PC-3 (cell line): ENCODE measurements at regions not wholly inside any gene's neighbourhood (a gene's known extent, or its start where the extent isn't known, plus 50 kb on each side); places are given as distances from the start of the nearest gene placed in this dataset.

Experiments
- ATAC-seq: fragments of 200-7000 bp; cut with Tn5 transposase; 2 replicates; pipeline ENCODE4 v1.9.1; 2020; ENCODE audit warnings: mild to moderate bottlenecking, moderate library complexity
- BruUV-seq: library from RNA; stranded (reverse); fragments of 400-500 nt; replicated peaks from 2 replicates; lab custom pipeline; 2021; lab: Mats Ljungman, UMichigan
- CTCF ChIA-PET: fragments of 300-600 bp; sonication (Branson Sonifier 250); formaldehyde crosslinking; loops from one replicate; lab custom pipeline; 2022; ENCODE audit warnings: antibody characterized with exemption; lab: Charles Lee
- POLR2A ChIA-PET: fragments of 300-600 bp; sonication (Branson Sonifier 250); formaldehyde crosslinking; loops from one replicate; lab custom pipeline; 2022; ENCODE audit warnings: antibody characterized with exemption; ENCODE audit not compliant: unreplicated experiment; lab: Charles Lee
- DNase-seq: peaks from one replicate; pipeline ENCODE4 v3.0.0-alpha.2; 2015
- H2AFZ ChIP-seq: fragments of 300-600 bp; sonication (generic); 2 replicates; pipeline ENCODE4 v1.6.0; 2016; ENCODE audit warnings: antibody characterized with exemption, low read length
- H3F3A ChIP-seq: fragments of 300-600 bp; sonication (generic); one replicate; pipeline ENCODE4 v1.6.0; 2017; ENCODE audit warnings: antibody characterized with exemption, low read length, control low read depth, mild to moderate bottlenecking; ENCODE audit not compliant: unreplicated experiment
- H3K27ac ChIP-seq: fragments of 300-600 bp; sonication (generic); 2 replicates; pipeline ENCODE4 v1.5.1; 2016; ENCODE audit warnings: mild to moderate bottlenecking, low read length
- H3K27me3 ChIP-seq: fragments of 300-600 bp; sonication (generic); 2 replicates; pipeline ENCODE4 v1.6.1; 2016; ENCODE audit warnings: low read length, mixed read lengths
- H3K36me3 ChIP-seq: fragments of 300-600 bp; sonication (generic); 2 replicates; pipeline ENCODE4 v1.6.1; 2016; ENCODE audit warnings: low read depth, mixed run types, low read length, mixed read lengths
- H3K4me1 ChIP-seq: fragments of 300-600 bp; sonication (generic); 2 replicates; pipeline ENCODE4 v1.5.1; 2016; ENCODE audit warnings: low read length; ENCODE audit not compliant: insufficient read depth
- H3K4me2 ChIP-seq: fragments of 300-600 bp; sonication (generic); 2 replicates; pipeline ENCODE4 v1.6.0; 2016; ENCODE audit warnings: low read length
- H3K4me3 ChIP-seq: fragments of 300-600 bp; sonication (generic); 2 replicates; pipeline ENCODE4 v1.5.1; 2016; ENCODE audit warnings: mild to moderate bottlenecking, low read length, mixed read lengths
- H3K79me2 ChIP-seq: fragments of 300-600 bp; sonication (generic); 2 replicates; pipeline ENCODE4 v1.6.1; 2017; ENCODE audit warnings: low read length, mixed read lengths
- H3K9ac ChIP-seq: fragments of 300-600 bp; sonication (generic); 2 replicates; pipeline ENCODE4 v1.6.0; 2016; ENCODE audit warnings: mild to moderate bottlenecking, low read length
- H3K9me2 ChIP-seq: fragments of 300-600 bp; sonication (generic); replicated peaks from 2 replicates; pipeline ENCODE4 v1.6.1; 2016; ENCODE audit warnings: mixed run types, low read length, mixed read lengths
- H3K9me3 ChIP-seq: fragments of 300-600 bp; sonication (generic); 2 replicates; pipeline ENCODE4 v1.6.1; 2016; ENCODE audit warnings: low read length, mixed read lengths
- H4K20me1 ChIP-seq: fragments of 300-600 bp; sonication (generic); 2 replicates; pipeline ENCODE4 v1.6.1; 2016; ENCODE audit warnings: low read length, mixed read lengths
- EZH2 ChIP-seq: fragments of 300-600 bp; sonication (generic); IDR thresholded peaks from one replicate; pipeline ENCODE4 v1.6.1; 2017; ENCODE audit warnings: antibody characterized with exemption, mild to moderate bottlenecking, low read length; ENCODE audit not compliant: unreplicated experiment
- EZH2phosphoT487 ChIP-seq: fragments of 300-600 bp; sonication (generic); IDR thresholded peaks from 2 replicates; pipeline ENCODE4 v1.6.1; 2018; ENCODE audit warnings: mild to moderate bottlenecking, antibody characterized with exemption, low read length, borderline replicate concordance
- intact Hi-C: fragments of 100-400 bp; cut with micrococcal nuclease; formaldehyde crosslinking; loops from 2 replicates; pipeline ENCODE4 v1.9.0; 2023
- TF ChIP-seq, protein P1 (sequence below): fragments of 300-600 bp; sonication (generic); conservative IDR thresholded peaks from 2 replicates; pipeline ENCODE4 v1.5.1; 2017; ENCODE audit warnings: antibody characterized with exemption, low read depth, mild to moderate bottlenecking, low read length

DNA sequence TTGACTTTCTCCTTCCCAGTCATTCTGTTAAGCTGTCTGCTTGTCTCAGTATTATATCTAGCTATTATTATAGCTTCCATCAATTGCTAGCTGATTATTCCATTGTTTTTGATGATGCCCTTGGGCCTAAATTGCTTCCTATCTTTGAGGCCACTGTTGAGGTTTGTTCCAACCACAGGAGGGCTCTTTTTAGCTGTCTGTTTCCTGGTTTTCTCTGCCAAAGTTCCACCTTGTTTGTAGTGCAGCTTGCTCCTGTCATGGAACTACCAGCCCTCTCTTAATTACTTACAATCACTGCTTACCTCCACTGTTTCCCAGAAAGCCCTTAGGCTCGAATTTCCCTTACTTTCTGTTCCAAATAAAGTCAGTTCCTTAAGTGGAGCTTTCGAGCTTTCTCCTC is 118.7 kb upstream of the SEC61G start:
- Histone ChIP-seq H2AFZ (no peak overlapping the region), H3K9ac (no peak overlapping the region), H3K36me3 (no peaks in the 10 kb centered on the region), H3K9me3 (no peaks in the 10 kb centered on the region), H3K4me3 (no peak overlapping the region), H3K4me1 (peaks cover 30% of the 10 kb centered on the region), H3K79me2 (no peaks in the 10 kb centered on the region), H3K9me2 (no peaks in the 10 kb centered on the region), H3K27ac (no peak overlapping the region), H3F3A (no peaks in the 10 kb centered on the region), H4K20me1 (no peaks in the 10 kb centered on the region), H3K27me3 (no peaks in the 10 kb centered on the region), H3K4me2 (no peak overlapping the region)
- no TSS peak for BruUV-seq
- intact Hi-C loops: loop anchor here (2.0 to 5.0 kb wide), 4 partner anchors 85 to 377 kb away; no protein-coding TSS in a partner anchor
- ATAC-seq (peak; percentile 35), DNase-seq (peak; percentile 54)
- CTCF ChIA-PET: interaction anchor here (0.6 to 1.5 kb wide), 5 partner anchors 162 to 377 kb away, joined by 3 to 11 read pairs (median 3); no protein-coding TSS in a partner anchor
- POLR2A ChIA-PET: no interaction called here
- no peak for TF ChIP-seq EZH2
- TF ChIP-seq, protein P1, sequence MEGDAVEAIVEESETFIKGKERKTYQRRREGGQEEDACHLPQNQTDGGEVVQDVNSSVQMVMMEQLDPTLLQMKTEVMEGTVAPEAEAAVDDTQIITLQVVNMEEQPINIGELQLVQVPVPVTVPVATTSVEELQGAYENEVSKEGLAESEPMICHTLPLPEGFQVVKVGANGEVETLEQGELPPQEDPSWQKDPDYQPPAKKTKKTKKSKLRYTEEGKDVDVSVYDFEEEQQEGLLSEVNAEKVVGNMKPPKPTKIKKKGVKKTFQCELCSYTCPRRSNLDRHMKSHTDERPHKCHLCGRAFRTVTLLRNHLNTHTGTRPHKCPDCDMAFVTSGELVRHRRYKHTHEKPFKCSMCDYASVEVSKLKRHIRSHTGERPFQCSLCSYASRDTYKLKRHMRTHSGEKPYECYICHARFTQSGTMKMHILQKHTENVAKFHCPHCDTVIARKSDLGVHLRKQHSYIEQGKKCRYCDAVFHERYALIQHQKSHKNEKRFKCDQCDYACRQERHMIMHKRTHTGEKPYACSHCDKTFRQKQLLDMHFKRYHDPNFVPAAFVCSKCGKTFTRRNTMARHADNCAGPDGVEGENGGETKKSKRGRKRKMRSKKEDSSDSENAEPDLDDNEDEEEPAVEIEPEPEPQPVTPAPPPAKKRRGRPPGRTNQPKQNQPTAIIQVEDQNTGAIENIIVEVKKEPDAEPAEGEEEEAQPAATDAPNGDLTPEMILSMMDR: peak; percentile 56

DNA sequence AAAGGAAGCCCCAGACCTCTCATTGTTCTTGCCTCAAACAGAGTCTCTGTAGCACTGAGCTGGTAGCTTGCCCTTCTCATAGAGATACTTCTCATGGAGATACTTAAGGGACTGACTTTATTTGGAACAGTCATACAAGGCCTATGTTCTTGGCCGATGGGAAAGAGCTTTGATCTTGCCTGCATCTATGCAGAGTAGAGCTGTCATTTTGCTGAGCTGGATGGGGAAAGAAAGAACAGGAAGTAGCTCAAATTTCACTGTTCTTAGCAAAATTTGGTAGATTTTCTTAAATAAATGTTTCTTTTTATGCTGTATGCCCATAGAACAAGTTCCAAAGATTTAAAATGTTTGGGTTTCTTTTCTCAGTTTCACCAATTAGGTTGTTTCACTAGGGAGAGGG is 119.3 kb upstream of the SEC61G start:
- H3K9ac ChIP-seq: no peak overlapping the region
- CTCF ChIA-PET: interaction anchor here (0.6 to 1.5 kb wide), 3 partner anchors 161 to 377 kb away, joined by 3 to 11 read pairs (median 3); no protein-coding TSS in a partner anchor
- POLR2A ChIA-PET: interaction anchor here (0.6 to 0.7 kb wide), 2 partner anchors 9 to 14 kb away, joined by 3 to 5 read pairs; no protein-coding TSS in a partner anchor
- TF ChIP-seq, protein P1: no peak
- TF ChIP-seq EZH2: no peak
- no peak for TF ChIP-seq EZH2phosphoT487
- H3K4me3 ChIP-seq: no peak overlapping the region
- BruUV-seq: no TSS peak
- H3K4me1 ChIP-seq: peaks cover 34% of the 10 kb centered on the region
- H3K9me3 ChIP-seq: no peaks in the 10 kb centered on the region
- H2AFZ ChIP-seq: no peak overlapping the region
- intact Hi-C loops: loop anchor here (5.0 kb wide), 3 partner anchors 84 to 189 kb away; no protein-coding TSS in a partner anchor
- H3K27me3 ChIP-seq: no peaks in the 10 kb centered on the region
- no peaks in the 10 kb centered on the region for H4K20me1 ChIP-seq
- H3F3A ChIP-seq: no peaks in the 10 kb centered on the region
- H3K36me3 ChIP-seq: no peaks in the 10 kb centered on the region
- H3K9me2 ChIP-seq: no peaks in the 10 kb centered on the region
- ATAC-seq (no peak), DNase-seq (no peak)
- no peak overlapping the region for H3K4me2 ChIP-seq
- H3K27ac ChIP-seq: no peak overlapping the region
- no peaks in the 10 kb centered on the region for H3K79me2 ChIP-seq

DNA sequence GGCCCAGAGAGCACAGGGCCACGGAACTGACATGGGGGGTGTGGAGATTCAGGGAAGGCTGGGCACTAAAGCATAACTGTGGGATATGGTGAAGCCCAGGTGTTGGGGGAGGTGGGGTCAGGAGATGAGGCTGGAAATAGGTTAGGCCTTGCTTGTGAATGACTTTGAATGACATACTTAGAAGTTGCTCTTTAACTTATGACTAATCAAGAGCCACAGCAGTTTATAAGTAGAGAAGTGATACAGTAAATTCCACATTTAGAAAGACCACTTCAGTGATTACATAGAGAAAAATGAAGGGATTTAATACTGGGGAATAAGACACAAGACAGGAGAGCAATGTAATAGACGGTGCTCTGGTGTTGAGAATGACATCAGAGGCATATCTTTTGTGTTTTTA is 120.8 kb upstream of the SEC61G start:
- H3K4me2 ChIP-seq: no peak overlapping the region
- intact Hi-C loops: loop anchor here (5.0 kb wide), 3 partner anchors 83 to 188 kb away; no protein-coding TSS in a partner anchor
- peak; percentile 26; the same call in 1 of the 2 replicates for ATAC-seq

More for the DNA sequence above, 120.8 kb upstream of the SEC61G start:
- DNase-seq: peak; percentile 24
- Histone ChIP-seq H3K4me3 (no peak overlapping the region), H3K36me3 (no peaks in the 10 kb centered on the region), H3K27ac (no peak overlapping the region), H4K20me1 (no peaks in the 10 kb centered on the region), H3K27me3 (no peaks in the 10 kb centered on the region), H3K9me2 (no peaks in the 10 kb centered on the region), H3F3A (no peaks in the 10 kb centered on the region), H3K9ac (no peak overlapping the region), H2AFZ (no peak overlapping the region), H3K9me3 (no peaks in the 10 kb centered on the region), H3K4me1 (peaks cover 29% of the 10 kb centered on the region), H3K79me2 (no peaks in the 10 kb centered on the region)
- TF ChIP-seq EZH2phosphoT487 (no peak), EZH2 (no peak)
- BruUV-seq: no TSS peak
- ChIA-PET POLR2A (no interaction called here), CTCF (no interaction called here)
